IPS DF 4.7 (cell line): ENCODE measurements at regions not wholly inside any gene's neighbourhood (a gene's known extent, or its start where the extent isn't known, plus 50 kb on each side); places are given as distances from the start of the nearest gene placed in this dataset.
"Not testable (repeated sequence)": the region's sequence is repeated elsewhere in the genome, so short reads cannot be mapped to it uniquely, and the experiment has no call there.

ENCODE experiments used
- DNase-seq: peaks from one replicate; pipeline ENCODE4 v3.0.0-alpha.2; 2013; ENCODE audit warnings: low spot score; ENCODE audit errors: extremely low read depth

GRCh38 chr18:64725657-64726056, 576.8 kb upstream of the LINC00305 start:
- not testable (repeated sequence) for DNase-seq

DNA sequence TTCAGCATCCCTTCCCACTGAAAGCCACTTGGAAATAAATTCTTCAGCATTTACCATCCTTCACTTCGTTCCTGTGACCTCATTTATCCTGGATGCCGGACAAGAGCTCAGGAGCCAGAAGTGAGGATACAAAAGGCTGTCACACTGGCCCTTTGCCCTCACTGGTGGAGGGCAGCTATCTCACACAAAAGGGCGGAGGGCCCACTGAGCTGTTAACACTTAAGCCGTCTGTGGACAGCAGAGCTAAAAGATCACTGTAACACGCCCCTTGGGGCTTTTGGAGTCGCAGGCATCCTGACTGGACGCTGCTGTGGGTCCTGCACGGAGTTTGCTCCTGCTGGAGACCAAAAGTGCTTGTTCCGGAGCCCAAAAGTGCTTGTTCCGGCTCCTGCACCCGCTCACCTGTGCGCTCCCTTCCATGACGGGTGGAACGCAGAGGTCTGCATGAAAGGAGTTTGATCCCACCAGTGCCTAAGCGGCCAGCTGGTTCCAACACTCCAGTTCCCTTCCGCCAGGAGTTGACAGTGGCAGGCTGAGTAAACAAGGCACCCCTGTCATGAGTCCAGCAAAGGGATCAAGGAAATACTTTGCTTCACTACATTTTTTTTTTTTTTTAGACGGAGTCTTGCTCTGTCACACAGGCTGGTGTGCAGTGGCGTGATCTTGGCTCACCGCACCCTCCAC, 572.0 kb upstream of the LINC00305 start:
- DNase-seq = no peak

- no peak for DNase-seq
Observed at GRCh38 chr18:64718808-64719207, 569.9 kb upstream of the LINC00305 start.

- DNase-seq = no peak
Observed at GRCh38 chr18:64717026-64717425, 568.1 kb upstream of the LINC00305 start.

- DNase-seq = no peak
Observed at GRCh38 chr18:64714086-64714485, 565.2 kb upstream of the LINC00305 start.

DNA sequence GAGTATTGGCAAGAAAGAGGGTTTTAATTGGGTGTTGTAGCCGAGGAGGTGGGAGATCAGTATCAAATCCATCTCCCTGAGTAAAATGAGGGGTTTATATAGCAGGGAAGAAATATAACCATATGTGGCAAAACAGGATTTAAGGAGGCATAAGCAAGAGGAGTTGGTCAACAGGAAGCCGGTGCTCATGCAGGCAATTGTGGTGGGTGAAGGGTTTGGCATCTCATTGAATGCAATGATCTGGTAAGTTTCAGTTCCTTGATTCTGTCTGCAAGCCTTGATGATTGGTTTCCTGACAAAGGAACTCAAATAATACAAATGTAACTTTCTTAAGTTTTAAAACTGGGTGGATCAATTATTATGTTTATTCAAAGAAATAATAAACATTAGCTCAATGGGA, 564.4 kb upstream of the LINC00305 start:
- no peak for DNase-seq

DNA sequence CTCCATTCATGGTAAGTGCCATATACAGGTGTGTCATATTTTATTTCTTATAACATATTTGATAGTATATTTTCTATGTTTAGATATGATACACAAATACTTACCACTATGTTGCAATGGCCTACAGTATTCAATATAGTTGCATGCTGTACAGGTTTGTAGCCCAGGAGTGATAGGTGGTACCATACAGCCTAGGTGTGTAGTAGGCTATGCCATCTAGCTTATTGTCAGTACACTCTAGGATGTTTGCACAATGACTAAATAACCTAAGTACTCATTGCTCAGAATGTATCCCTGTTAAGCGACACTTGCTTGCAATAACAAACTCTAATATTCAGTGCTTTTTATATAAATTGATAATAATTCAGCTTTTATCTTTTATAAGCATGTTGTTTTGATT, 563.1 kb upstream of the LINC00305 start:
- DNase-seq = no peak

DNA sequence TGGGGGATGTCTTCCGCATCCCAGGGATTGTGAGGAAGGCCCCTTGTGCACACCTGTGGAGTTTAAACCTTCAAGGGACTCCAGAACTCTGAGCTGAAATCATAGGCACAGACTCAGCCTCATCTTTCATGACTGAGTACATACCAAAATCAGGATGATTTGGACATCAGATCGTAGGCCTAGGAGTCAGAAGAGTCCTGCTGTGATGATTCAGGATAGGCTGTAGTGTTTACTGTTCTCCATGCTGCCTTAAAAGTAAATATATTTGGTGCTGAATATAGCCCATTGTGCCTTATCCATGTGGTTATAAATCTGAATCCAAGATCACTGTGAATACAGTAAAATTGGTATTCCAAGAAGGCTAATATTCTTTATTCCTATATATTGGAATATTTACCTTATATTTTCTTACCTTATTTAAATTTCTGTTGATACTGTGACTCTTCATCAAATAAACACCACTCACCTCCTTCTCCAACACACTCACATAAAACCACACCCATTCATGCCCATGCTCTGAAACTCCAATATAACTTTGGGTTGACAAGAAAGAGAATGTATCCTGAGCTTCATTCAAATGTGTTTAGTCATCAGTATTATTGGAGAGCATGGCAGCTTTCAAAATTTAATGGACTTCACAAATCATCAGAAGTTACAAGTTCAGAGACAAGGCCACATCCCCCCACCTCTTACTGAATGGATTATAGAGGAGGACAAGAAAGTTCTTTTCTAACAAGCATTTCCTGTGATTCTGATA, 561.4 kb upstream of the LINC00305 start:
- DNase-seq = no peak

DNA sequence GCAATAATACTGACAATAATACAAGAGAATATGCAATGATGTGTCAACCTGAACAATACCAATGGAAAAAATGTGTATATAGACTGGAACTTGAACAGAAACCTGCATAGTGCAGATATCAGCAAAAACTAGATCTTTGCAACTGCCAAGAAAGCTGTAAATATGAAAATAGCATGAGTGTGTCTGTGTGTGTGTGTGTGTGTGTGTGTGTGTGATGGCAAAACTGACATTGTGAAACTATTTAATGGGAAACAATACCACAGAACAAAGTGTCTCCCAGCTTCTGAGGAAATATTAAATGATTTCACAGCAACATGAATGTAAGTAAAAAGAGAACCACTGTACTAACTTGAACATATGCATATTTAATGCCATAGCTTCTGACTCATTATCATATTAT, 558.2 kb upstream of the LINC00305 start:
- no peak for DNase-seq

GRCh38 chr18:64699081-64699480, 550.2 kb upstream of the LINC00305 start:
- no peak for DNase-seq

DNA sequence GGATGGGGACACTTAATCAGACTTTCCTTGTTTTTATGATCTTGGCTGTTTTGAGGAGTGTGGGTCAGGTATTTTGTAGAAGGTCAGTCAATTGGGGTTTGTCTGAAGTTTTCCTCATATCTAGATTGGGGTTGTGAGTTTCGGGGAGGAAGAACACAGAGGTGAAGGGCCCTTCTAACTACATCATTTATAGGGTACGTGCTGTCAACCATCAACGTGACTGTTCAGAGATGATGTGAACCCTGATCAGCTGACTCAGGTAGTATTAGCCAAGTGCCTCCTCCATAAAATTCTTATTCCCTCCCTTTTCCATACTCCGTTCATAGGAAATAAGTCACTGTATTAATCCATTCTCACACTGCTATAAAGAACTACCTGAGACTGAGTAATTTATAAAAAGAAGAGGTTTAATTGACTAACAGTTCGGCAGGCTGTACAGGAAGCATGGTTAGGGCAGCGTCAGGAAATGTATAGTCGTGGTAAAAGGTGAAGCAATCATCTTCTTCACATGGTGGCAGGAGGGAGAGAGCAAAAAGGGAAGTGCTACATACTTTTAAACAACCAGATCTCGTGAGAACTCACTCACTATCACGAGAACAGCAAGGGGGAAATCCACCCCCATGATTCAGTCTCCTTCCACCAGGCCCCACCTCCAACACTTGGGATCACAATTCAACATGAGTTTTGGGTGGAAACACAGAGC, 547.1 kb upstream of the LINC00305 start:
- DNase-seq = no peak

- DNase-seq = no peak
Observed at GRCh38 chr18:64693766-64694165, 544.9 kb upstream of the LINC00305 start.

DNA sequence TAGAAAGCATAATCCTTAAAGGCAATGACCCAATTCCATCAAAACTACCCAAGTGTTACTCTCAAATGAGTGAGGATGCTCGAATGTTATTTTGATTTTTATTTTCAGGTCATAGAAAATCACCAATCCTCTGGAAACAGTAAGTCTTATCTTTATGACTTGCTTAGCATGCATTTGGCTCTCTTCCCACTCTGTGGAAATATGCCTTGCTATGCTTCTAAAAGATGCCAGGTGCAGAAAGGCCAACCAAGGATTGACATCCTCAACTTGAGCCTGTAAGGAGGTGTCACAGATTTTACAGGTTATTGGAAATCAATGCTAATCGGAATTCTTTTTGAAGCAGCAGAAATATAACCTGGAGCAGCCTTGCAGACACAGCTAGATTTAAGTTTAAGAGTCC, 543.9 kb upstream of the LINC00305 start:
- no peak for DNase-seq

- DNase-seq = no peak
Observed at GRCh38 chr18:64679121-64679520, 530.2 kb upstream of the LINC00305 start.

GRCh38 chr18:64678048-64678447, 529.2 kb upstream of the LINC00305 start:
- DNase-seq = peak; percentile 14

GRCh38 chr18:64674694-64675093, 525.8 kb upstream of the LINC00305 start:
- DNase-seq = no peak

- DNase-seq = not testable (repeated sequence)
Observed at GRCh38 chr18:64671293-64671692, 522.4 kb upstream of the LINC00305 start.

- DNase-seq = no peak
Observed at GRCh38 chr18:64668461-64668962, 519.6 kb upstream of the LINC00305 start.

DNA sequence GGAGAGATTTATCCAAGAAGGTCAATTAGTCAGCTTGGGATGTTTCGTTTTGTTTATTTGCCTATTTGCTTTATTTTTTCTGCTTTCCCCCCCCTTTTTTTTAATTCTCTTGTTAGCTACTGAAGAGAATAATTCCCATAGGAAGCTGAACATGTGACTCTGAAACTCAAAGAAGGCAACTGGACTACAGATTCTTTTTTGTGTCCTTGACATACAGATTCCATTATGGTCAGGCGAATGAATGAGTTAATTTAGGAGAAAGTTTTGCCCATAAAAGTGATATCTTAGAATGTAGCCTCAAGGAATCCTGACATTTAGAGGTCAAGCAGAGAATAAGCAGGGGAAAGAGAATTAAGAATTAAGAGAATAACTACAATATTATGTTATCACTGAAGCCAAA, 514.2 kb upstream of the LINC00305 start:
- no peak for DNase-seq

DNA sequence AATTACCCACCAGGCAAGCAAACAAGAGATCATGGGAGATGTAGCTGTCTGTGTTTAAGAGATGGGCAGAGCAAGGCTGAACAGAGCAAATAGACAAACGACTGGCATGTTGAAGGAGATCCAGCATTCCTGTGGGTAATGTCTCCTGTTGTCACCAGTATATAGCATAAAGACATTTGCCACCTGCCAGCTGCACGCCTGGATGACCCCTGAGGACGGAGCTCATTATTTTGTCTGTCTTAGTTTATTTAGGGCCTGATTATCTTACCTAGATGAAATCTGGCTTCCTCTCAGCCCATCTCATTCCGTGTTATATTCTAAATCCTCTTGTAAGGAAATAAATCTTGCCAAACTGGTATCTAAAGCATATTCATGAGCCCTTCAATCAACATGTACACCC, 510.3 kb upstream of the LINC00305 start:
- DNase-seq = no peak

DNA sequence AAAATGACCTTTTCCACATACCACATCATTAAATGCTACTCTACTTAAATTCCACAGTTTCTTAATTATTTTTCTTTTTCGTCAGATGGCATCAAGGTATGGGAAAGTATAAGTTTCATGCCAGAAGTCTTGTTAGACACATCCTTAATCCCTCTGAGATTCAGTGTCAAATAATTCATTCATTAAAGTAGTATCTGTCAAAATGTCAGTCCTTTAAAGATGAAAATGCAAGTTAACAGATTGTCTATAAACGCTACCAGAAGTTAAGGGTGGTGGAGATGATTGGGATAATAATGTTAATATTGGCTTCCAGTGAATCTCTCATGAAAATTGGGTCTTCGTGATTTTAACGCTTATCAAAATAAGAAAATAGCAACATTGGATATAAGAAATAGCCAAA, 504.2 kb upstream of the LINC00305 start:
- no peak for DNase-seq

- no peak for DNase-seq
Observed at GRCh38 chr18:64650068-64650467, 501.2 kb upstream of the LINC00305 start.
